HG02870 (cell line): ENCODE measurements at regions not wholly inside any gene's neighbourhood (a gene's known extent, or its start where the extent isn't known, plus 50 kb on each side); places are given as distances from the start of the nearest gene placed in this dataset.

ENCODE experiments used
- ATAC-seq: cut with Tn5 transposase; IDR thresholded peaks from one replicate; pipeline ENCODE4 v1.9.1; 2021; ENCODE audit warnings: mild to moderate bottlenecking, moderate library complexity; ENCODE audit not compliant: unreplicated experiment

DNA sequence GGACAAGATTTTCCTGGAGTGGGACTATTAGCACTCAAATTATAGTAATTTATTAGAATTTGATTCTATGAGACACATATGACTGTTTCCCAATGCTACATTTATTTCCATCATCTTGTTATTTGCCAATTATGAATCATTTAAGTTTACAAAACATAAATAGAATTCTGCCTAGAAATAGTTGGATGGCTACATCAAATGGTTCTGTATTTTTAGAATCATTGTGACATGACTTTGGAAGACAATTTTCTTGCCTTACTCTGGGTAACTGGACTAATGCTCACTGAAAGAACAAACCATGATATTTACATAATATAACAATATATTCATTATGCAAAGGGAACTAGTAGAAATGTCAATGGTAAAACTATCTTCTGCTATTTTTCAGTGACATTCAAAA, 173.5 kb downstream of the ZIC1 start:
- no peak for ATAC-seq

DNA sequence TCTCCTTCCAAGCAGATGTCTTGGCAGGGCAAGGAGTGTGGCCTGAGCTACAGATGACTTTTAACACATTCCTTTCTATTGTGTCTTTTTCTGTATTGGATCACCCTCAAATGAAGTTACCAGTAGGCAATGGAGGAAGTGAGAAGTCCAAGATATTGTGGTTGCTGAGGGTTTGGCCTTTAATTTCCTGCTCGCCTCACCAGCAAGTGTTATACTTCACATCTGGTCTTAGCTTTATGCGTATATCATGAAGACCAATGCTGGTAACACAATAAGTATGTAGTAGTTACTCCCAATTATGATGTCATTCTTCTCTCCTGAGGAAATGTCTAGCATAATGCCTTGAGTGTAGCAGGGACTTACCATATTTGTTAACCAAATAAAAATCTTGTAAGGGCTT, 179.9 kb downstream of the ZIC1 start:
- ATAC-seq = no peak

DNA sequence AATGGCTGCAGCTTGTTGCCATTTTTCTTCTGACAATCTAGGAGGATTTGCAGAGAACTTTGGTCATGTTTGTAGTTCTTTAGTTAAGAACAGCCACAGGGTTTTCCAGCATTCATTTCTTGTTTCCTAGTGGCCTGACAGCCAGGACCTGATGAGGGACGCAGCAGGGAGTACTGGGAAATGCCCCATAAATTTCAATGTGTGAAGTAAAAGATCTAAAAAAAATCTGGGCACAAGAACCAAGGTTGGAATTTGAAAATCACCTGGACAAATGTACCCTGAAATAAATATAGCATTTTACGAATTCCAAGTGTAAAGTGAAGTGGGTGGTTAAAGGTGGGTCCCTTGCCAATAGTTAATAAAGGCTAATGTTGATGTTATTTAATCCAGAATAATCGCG, 195.0 kb downstream of the ZIC1 start:
- ATAC-seq = no peak

DNA sequence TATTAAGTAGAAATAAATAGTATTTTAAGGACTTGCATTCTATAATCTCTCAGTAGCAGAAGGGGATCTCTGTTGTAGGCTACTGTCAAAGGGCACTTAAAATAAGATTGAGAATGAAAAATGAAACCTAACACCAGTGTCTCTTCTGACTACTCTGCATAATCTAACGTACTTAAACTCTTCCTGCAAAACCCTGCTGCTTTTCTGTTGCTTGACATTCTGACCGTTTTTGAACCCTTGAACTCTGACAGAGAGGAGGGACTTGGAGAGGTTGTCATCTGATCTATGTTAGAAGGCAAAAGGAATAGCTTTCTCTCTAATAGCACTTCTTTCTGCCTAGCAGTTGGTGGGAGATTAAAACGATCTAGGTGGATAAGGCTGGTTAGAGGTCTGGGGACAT, 204.6 kb downstream of the ZIC1 start:
- ATAC-seq = peak; percentile 58

DNA sequence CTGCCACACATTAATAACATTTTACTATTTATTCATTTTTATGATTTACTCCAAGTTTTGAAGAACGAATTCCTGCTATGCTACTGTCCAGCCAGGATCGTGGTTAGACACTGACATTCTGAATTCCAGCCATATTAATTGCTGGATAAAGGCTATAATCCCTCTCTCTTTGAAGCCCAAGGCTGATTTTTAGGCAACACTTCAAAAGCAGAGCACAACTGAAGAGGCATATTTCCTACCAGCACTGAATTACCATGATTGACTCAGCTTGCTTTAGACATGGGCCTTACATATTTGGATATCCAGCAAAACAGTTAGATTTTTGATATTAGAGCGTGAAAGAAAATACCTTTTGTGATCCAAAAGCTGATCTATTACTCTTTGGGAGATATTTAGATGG, 205.0 kb downstream of the ZIC1 start:
- no peak for ATAC-seq

DNA sequence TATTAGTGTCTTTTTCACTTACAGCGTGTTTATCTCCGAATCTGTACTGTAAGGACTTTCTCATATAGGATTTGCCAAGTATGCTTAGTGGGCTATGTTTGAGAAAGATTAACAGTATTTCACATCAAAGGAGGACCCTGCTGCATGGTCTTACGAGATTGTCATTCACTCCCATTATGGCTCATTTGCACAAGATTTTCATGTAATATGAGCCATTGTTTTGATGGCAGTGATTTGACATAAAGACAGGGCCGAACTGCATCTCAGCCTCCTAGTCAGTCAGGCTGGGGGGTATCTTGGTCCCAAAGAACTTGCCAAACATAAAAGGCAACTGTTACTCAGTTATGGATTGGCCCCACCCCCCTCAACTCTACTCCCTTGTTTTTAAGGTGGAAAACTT, 205.9 kb downstream of the ZIC1 start:
- ATAC-seq = no peak

DNA sequence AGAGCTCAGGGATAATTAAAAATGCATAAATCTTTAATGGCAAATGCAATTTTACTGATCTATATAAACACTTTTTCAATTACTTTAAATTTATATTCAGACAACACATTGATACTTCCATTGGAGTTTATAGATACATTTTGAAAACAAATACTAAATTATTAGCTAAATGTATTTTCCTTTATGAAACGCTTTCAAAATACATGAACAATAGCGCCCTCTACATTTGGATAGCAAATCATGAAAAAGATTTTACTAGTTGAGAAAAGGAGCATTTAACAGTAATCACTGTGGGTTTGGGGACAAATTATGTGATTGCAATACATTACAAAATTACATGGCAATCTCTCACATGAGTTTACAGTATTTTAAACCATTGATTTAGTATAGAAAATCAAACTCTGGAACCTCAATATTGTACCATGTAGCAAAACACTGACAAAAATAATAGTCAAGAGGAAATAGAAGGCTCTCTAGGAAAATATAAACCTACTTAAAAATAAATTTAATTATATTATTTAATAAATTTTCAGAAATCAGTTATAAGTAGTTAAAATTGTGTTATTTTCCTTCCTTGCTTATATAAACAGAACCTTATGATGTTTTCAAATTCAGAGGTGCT, 207.9 kb downstream of the ZIC1 start:
- ATAC-seq = no peak

DNA sequence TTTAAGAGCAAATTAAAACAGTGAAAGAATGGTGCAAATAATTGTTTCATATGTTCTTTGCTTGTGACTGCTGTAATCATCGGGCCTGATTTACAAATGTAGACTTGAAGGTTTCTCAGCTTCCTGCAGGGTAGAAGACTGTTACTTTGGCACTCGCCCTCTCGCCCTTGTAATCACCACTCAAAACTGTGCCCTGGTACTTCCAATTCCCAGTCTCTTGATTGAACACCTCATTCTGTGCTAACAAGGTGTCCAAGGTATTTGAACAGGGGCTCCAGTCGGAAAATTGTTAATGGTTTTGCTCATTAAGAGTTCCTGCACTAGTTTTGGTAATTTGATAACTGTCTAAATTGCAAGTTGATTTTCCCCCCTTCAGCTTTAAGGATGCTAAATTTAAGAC, 209.5 kb downstream of the ZIC1 start:
- ATAC-seq = no peak

DNA sequence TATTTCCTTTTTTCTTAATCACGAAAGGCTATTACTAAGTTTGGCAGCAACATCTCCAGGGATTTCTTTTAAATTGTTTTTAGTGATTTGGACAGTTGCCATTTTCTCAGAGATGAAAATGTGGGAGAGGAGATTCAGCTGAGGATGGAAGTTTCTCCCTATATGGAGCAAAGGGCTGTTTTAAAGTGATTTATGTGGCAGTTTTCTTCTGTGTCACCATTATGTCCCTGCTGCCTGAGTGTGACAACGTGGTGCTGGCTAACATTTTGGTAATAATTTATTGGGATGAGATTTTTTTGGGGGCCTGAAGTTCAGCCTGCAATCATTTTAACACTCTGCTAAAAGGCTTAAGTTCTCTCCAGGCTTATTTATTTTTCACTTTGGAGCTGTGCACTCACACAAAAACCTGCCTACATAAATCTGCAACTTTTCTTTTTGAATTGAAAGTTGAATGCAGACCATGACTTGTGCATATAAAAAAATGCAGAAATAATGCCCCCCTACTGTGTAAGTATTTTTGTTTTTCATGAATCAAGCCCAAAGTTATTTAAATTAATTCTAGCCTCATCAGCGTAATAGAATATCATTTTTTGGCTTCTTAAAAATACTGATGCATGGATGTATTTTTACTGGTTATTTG, 210.9 kb downstream of the ZIC1 start:
- ATAC-seq = no peak

DNA sequence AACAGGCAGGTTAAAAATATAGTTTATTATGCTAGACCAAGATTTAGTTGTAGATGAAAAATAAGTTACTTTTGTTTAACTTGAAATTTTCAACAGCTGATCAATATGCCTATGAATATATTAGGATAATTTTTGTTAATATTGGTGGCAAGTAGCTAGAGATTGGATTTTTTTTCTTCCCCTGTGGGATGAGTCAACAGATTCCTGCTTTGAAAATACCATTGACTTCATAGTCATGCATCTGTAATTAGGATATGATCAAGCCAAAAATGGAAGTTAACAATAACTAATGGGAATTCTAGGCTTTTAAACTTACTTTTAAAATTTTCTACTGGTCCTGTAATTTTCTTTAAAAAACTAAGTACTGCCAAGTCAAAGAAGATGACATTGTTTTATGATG, 211.7 kb downstream of the ZIC1 start:
- ATAC-seq = no peak

DNA sequence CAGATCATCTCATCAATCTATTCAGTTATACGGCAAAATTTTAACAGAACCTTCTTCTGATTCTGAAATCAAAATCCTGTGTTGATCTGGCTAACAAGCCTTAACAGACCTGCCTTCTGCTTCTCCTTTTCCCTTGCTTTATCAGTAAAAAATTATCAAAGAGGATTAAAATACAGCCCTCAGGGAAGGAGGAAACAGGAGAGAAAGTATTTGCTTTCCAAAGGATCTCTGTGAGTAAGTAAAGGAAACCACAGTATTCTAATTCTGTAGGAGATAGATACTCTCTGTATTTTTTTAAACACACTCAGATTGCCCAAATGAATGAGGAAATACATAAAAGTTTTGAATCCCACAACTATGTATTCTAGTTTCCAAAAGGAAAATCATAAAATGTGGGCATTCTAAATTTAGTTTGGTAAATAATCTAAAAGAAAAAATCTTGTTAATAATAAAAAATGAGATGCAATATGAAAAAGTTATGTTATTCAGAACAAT, 221.8 kb downstream of the ZIC1 start:
- ATAC-seq = no peak

DNA sequence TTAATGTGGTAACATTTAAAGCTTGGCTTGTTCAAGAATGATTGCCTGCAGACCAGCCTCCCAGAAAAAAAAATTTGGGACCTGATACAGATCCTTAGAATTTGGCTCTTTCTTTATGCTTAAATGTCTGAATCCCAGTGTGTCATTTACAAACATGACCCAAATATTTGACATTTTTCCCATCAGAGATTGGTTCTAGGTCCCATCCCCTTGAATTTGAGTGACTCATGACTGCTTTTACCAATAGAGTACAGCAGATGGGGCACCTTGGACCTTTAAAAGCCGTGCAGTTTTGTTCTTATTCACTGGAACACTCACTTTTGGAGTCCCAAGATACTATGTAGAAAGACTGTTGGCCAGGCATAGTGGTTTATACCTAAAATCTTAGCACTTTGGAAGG, 231.6 kb downstream of the ZIC1 start:
- no peak for ATAC-seq

DNA sequence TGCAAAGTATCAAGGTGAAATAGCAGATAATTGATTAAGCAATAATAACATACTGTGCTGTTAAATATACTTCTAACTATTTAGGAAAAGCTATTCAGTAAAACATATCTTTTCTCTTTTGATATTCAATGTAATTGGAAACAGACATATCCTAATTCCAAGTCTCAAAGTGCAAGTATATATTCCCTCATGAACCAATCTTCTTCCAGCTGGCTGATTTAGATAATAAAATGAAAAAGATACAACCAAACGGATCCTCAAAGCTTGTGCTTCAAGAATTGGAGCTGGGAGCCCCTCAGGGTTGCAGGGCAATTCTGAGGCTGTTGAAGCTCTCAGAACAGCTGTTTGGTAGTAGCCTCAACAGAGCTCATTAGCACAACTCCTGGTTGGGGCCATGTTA, 236.6 kb downstream of the ZIC1 start:
- ATAC-seq = no peak

DNA sequence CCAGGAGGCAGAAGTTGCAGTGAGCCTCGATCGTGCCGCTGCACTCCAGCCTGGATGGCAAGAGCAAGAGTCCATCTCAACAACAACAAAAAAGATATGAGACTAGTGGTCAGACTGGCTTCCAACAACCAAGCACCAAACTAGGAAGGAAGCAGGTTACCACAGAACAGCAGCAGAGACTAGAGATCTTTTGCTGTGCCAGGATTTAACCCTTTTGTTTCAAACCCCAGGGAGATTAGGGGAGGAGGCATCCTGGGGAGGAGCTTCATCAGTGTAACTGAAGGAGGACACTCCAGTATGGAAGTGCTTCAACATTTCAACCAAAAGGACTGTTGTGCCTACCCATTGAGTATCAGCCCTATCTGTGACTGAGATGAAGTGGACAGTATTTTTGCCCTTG, 240.3 kb downstream of the ZIC1 start:
- ATAC-seq = no peak

DNA sequence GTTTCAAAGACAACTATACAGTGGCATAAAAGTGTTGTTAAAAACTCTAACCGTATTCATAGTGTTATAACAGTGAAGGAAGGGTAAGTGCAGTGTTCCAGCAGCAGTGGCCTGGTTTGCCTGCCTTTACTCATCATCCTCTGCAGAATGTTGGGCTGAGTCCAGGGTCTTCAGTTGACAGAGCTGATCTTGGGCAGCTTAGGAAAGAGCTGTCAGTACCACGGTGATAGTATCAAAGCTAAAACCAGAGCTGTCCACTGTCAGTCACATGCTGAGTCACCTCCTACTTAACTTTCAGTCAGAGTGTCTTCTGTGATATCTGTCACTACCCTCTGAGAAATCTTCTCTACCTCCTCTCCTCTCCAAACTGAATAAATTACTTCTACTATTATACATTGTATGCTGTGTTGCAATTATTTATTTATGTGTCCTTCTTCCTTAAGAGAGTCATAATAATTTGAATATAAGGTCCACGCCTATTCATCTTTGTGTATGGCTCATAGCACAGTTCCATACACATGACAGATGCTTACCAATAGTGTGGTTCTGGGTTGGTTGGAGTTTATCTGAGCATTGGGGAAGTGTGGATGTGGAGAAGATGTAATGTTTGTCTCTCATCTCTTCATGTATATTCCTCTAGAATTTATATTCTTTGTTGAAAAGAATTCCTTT, 242.1 kb downstream of the ZIC1 start:
- ATAC-seq = no peak

DNA sequence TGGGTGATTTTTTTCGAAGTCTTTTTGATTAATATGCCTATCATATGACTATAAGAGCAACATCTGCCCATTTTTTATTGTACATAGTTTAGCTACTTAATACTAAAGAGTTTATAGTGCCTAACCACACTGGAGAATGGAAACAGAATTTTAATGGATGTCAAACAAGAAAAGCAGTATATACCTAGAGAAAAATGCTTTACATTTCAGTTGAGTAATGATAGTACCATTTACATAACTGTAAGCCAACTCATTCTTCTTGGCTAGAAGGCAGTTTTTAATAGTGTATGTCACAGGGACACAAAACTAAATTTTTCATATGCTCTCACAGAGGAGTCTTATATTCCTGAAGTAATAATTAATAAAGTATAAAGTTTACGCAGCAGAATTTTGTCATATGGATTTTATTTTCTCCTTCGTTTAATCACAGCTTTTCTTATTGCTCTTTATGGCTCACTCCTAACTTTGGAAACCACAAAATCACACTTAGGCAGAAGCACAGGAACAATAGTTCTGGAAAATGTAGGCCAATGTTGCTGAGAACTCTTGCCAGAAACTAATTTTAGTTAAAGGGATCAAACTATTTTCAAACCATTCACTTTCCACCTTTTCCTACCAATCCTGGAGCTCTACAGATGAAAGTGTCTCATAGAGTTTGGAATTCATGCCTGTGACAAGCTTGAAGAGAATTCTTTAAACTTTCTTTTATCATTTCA, 243.6 kb downstream of the ZIC1 start:
- no peak for ATAC-seq

DNA sequence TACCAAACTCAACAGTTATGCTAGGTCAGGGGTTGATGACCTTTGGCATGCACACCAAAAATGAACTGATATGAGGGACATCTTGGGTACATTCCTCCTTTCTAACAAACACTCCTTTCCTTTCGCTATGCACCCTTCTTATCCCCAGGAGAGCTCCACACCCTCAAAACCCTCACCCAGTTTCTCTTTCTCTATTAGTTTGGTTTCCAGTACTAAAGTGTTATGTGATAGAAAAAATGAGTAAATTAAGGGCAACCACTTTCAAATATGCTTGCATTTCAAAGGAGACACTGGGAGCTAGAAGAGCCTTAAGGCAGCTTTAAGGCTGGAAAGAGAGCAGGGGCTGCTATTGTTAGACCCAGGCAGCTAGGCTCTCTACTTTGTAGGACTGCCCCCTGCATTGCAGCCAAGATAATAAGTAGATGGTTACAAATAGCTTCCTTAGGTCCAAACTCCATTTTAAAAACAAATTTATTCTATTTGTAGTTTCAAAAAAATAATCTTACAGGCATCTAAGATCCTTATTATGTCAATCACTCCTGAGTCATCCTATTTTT, 244.3 kb downstream of the ZIC1 start:
- no peak for ATAC-seq

DNA sequence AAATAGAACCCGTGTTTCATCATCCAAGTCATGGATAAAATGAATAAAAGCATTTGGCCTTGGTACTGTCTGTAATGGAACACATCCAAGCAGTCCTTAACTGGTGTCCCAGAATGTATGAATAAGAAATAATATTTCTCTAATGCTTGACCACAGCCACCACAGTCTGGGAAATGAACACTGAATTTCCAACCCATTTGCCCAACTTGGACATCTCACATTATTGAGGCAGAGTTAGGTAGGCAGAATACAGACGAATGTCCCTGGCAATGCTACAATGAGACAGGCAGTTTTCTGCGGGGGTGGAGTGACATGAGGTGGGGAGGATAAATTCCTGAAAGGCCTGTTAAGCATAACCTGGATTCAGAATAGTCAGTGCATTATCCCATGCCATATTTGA, 245.7 kb downstream of the ZIC1 start:
- ATAC-seq = no peak

DNA sequence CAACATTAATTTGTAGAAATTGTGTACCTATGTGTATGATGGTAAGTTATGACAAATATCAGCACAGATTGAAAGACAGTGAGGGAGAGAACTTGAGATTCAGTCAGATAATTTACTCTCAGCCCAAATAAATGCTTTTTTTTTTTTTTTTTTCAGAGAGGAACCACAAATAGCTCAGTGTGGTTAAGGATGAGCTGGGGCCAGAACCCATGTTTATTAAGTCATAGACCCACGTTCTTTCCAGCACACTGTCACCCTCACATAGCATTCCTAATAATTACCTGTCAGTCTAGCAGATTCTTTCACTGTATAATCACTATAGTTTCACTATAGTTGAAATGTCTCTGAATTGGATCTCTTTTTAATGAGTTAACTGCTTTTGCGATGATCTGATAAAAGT, 246.1 kb downstream of the ZIC1 start:
- no peak for ATAC-seq

DNA sequence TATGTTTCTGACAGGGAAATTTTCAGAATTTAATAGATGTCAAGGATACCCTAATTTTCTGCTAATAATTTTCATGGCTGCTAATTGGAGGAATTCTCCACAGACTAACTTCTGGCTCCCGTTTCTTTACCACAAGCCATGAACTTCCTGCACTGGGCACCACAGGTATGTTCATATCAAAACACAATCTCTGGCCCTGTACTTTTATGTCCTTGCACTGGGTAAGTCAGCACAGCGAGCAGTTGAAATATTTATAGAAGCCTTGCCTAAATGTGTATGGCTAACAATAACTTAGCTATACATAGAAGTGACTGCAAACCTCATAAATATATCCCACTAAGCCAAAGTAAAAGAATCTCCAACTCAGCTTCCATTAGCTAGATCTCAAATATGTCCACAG, 246.9 kb downstream of the ZIC1 start:
- ATAC-seq = no peak

DNA sequence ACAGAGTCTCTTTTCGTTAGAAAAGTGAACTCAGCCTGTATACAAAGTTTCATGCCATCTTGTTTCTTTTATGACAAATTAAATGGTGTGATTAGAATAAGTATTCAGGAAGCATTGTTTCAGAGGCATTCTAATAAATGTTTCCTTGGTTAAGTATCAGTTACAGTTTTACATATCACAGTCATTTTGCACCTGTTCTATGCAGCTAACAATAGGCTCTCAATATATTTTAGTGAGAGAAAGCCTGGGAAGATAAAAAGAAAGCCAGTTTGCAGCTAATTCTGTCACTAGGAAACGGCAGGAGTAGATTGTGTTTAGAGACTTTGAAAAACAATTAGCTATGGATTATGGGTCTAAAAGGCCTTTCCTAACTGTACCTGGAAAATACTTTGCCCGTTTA, 252.8 kb downstream of the ZIC1 start:
- no peak for ATAC-seq

DNA sequence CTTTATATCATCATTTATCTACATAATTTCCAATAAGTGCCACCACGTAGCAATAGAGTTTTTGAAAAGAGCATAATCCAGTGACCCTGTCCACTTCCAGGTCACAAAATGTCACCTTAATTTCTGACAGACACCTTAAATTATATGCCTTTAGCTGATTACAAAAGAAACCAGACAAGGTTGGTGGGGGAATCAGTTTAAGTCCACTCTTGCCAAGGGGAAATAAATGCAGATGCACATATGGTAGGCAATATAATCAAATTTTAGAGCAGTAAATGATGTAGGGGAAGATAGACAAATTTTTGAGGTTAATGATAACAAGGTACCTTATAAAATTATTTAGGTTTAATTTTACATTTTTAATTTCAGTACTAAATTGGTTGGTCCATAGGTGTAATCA, 253.5 kb downstream of the ZIC1 start:
- ATAC-seq = no peak
